OCI-LY3 (cell line): ENCODE measurements at regions not wholly inside any gene's neighbourhood (a gene's known extent, or its start where the extent isn't known, plus 50 kb on each side); places are given as distances from the start of the nearest gene placed in this dataset.

Experiments
- EZH2phosphoT487 ChIP-seq: fragments of 200-600 bp; shearing (Covaris generic); IDR thresholded peaks from 2 replicates; pipeline ENCODE4 v1.6.1; 2018; ENCODE audit warnings: antibody characterized with exemption, mixed run types, low read depth
- TF ChIP-seq, protein P1 (sequence below): fragments of 200-600, 300-600 bp; sonication (generic); IDR thresholded peaks from 2 replicates; pipeline ENCODE4 v1.5.1; 2014; ENCODE audit warnings: antibody characterized with exemption, low read length, low read depth

DNA sequence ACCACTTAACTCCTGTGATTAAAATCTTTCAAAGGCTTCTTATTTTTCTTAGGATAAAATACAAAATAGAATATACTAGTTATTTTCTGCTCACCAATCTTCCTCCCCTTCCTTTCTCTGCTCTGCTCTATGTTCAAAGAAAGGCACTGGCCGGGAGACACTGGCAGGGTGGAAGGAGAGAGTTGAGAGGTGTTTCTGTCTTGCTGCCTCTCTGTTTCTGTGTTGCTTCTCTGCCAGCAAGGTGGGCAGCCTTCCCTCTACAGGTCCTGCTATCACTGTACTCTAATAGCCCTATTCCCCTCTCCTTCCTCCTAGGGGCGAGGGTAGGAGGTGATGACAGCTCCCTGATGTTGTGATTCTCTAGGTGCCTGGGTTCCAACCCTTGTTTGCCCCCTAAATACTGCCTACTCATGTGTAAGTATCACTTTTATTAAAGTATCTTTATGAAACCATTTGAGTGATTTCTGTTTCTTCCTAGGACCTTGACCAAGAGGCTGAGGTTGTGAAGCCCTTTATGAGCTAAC is 515.1 kb downstream of the TLE4 start:
- TF ChIP-seq, protein P1, sequence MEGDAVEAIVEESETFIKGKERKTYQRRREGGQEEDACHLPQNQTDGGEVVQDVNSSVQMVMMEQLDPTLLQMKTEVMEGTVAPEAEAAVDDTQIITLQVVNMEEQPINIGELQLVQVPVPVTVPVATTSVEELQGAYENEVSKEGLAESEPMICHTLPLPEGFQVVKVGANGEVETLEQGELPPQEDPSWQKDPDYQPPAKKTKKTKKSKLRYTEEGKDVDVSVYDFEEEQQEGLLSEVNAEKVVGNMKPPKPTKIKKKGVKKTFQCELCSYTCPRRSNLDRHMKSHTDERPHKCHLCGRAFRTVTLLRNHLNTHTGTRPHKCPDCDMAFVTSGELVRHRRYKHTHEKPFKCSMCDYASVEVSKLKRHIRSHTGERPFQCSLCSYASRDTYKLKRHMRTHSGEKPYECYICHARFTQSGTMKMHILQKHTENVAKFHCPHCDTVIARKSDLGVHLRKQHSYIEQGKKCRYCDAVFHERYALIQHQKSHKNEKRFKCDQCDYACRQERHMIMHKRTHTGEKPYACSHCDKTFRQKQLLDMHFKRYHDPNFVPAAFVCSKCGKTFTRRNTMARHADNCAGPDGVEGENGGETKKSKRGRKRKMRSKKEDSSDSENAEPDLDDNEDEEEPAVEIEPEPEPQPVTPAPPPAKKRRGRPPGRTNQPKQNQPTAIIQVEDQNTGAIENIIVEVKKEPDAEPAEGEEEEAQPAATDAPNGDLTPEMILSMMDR: no peak
- TF ChIP-seq EZH2phosphoT487: no peak
